Cardiac fibroblast (primary cell): ENCODE measurements at regions not wholly inside any gene's neighbourhood (a gene's known extent, or its start where the extent isn't known, plus 50 kb on each side); places are given as distances from the start of the nearest gene placed in this dataset.

Experiments used
- DNase-seq, 2 donors: peaks; one replicate each; pipeline versions ENCODE4 v3.0.0 to v3.0.0-alpha.2; 2010; ENCODE audit warnings: low read depth in 2 of 2
- H3K4me3 ChIP-seq, 2 donors: replicated peaks in 1 of 2; 1 replicate in 1 of 2; 2 replicates in 1 of 2; pipeline ENCODE4 v1.5.1; 2011; ENCODE audit warnings: low read depth in 2 of 2, low read length in 2 of 2, mild to moderate bottlenecking in 2 of 2, moderate library complexity in 1 of 2
- CTCF ChIP-seq: IDR thresholded peaks from one replicate; pipeline ENCODE4 v1.5.1; 2011; ENCODE audit warnings: low read depth, mild to moderate bottlenecking, low read length, inconsistent platforms

- no peak for DNase-seq
- H3K4me3 ChIP-seq = no peak overlapping the region
- TF ChIP-seq CTCF = no peak
Measured at GRCh38 chr13:90352763-90353162, 994.7 kb upstream of the MIR17HG start.

GRCh38 chr13:90355162-90355751, 992.2 kb upstream of the MIR17HG start:
- no peak for TF ChIP-seq CTCF
- DNase-seq = no peak
- no peak overlapping the region for H3K4me3 ChIP-seq

GRCh38 chr13:90360785-90361184, 986.7 kb upstream of the MIR17HG start:
- no peak for TF ChIP-seq CTCF
- DNase-seq = no peak
- no peak overlapping the region for H3K4me3 ChIP-seq

- TF ChIP-seq CTCF = no peak
- H3K4me3 ChIP-seq = no peak overlapping the region
- DNase-seq = peak; percentile 26 to 59
Measured at GRCh38 chr13:90362707-90363106, 984.8 kb upstream of the MIR17HG start.

GRCh38 chr13:90365130-90365529, 982.4 kb upstream of the MIR17HG start:
- peak; percentile 42 to 67 for DNase-seq
- no peak overlapping the region for H3K4me3 ChIP-seq
- TF ChIP-seq CTCF = peak; percentile 12

GRCh38 chr13:90374168-90374567, 973.3 kb upstream of the MIR17HG start:
- no peak for TF ChIP-seq CTCF
- DNase-seq = no peak
- H3K4me3 ChIP-seq = no peak overlapping the region

- no peak for TF ChIP-seq CTCF
- DNase-seq = peak in 1 of 2 donors; percentile 31
- no peak overlapping the region for H3K4me3 ChIP-seq
Measured at GRCh38 chr13:90375851-90376250, 971.6 kb upstream of the MIR17HG start.
